ENCODE measurements at regions not wholly inside any gene's neighbourhood (a gene's known extent, or its start where the extent isn't known, plus 50 kb on each side); places are given as distances from the start of the nearest gene placed in this dataset.

DNA sequence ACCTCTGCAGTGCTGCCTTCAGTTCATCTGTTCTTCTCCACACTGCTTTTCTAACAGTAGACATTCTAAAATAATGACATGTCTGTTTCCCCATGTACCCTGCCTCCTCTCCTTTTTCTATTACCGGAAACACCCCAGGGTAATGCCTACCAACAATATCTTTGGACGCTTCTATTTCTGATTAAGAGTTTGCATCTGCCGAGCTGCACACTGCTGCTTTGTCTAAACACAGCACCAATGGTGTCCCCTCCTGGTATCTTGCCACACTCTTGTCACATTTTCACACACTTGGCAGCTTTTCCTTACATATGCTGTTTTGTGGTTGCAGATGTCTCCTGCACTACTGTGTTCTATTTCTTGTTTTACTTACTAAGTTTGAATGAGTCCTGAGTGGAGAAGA lies 288.8 kb downstream of the GRIA2 start:
- Histone ChIP-seq H3K4me1 (ENCODE audit: control insufficient read depth, low read length) (no peaks in the 10 kb centered on the region), H3F3A (ENCODE audit: control insufficient read depth, insufficient read depth) (no peaks in the 10 kb centered on the region), H3K27ac (ENCODE audit: low read depth, low read length) (no peak overlapping the region), H3K27me3 (ENCODE audit: control insufficient read depth, low read length) (no peaks in the 10 kb centered on the region), H3K4me3 (ENCODE audit: low read length) (no peak overlapping the region), H4K20me1 (ENCODE audit: control insufficient read depth, insufficient read depth, low read depth, low read length) (no peaks in the 10 kb centered on the region), H3K9me3 (ENCODE audit: control insufficient read depth, insufficient read depth, low read length) (no peaks in the 10 kb centered on the region), H3K79me2 (ENCODE audit: control insufficient read depth, low read length) (no peaks in the 10 kb centered on the region), H3K4me2 (ENCODE audit: low read length) (no peak overlapping the region), H3K36me3 (ENCODE audit: control insufficient read depth, low read length) (no peaks in the 10 kb centered on the region), H3K9me2 (replicated peaks; ENCODE audit: control insufficient read depth, low read length) (no peaks in the 10 kb centered on the region)
- TF ChIP-seq EZH2phosphoT487 (IDR thresholded peaks at IDR 0.05; ENCODE audit: borderline replicate concordance, low read length), result no peak
- TF ChIP-seq CTCF (IDR thresholded peaks at IDR 0.05; ENCODE audit: low read depth, low read length, poor library complexity, severe bottlenecking), result no peak

DNA sequence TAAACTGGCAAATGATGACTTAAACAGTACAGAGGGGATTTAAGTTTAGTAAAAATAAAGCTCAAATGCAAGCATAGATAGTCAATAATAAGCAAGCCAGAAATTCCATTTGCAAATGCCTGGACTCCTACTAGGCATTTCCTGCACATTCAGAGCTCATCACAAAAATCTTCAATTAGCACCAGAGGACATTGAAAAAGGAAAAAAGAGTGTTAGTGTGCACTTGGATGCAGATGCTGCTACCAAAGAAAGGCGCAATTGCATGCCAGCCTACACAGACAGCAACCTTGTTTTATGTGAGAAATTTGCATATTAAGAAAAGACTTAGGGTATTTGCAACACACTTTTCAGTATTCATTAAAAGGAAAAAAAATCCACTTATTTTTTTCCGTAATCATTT lies 282.1 kb downstream of the GRIA2 start:
- TF ChIP-seq CTCF (IDR thresholded peaks at IDR 0.05; ENCODE audit: low read depth, low read length, poor library complexity, severe bottlenecking) (no peak), EZH2phosphoT487 (IDR thresholded peaks at IDR 0.05; ENCODE audit: borderline replicate concordance, low read length) (no peak)
- H3K9me3 ChIP-seq (ENCODE audit: control insufficient read depth, insufficient read depth, low read length), result no peaks in the 10 kb centered on the region
- no peaks in the 10 kb centered on the region for H3K27me3 ChIP-seq (ENCODE audit: control insufficient read depth, low read length)
- no peaks in the 10 kb centered on the region for H3K9me2 ChIP-seq (replicated peaks; ENCODE audit: control insufficient read depth, low read length)
- no peak overlapping the region for H3K4me2 ChIP-seq (ENCODE audit: low read length)
- no peaks in the 10 kb centered on the region for H3K36me3 ChIP-seq (ENCODE audit: control insufficient read depth, low read length)
- H4K20me1 ChIP-seq (ENCODE audit: control insufficient read depth, insufficient read depth, low read depth, low read length), result no peaks in the 10 kb centered on the region
- no peaks in the 10 kb centered on the region for H3K79me2 ChIP-seq (ENCODE audit: control insufficient read depth, low read length)
- no peak overlapping the region for H3K27ac ChIP-seq (ENCODE audit: low read depth, low read length)
- no peaks in the 10 kb centered on the region for H3F3A ChIP-seq (ENCODE audit: control insufficient read depth, insufficient read depth)
- no peaks in the 10 kb centered on the region for H3K4me1 ChIP-seq (ENCODE audit: control insufficient read depth, low read length)
- H3K4me3 ChIP-seq (ENCODE audit: low read length), result no peak overlapping the region

DNA sequence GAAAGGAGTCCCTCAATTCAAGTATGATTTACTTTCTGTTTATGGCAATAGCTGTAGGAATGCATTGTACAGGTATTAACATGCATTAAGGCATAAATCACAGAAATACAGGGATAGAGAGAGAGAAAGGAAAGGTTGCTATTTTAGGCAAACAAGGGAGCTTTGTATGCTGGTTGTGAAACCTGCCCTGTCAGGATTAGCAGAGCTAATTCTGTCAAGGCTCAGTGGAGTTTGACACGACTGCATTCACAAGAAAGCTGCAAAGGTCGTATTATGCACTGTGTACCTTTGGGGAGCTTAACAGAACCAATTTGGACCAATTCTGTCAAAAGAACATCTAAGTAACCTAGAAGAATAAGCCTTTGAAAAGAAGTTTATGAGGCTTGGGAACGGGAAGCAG lies 239.3 kb downstream of the GRIA2 start:
- no peak overlapping the region for H3K4me3 ChIP-seq (ENCODE audit: low read length)
- H4K20me1 ChIP-seq (ENCODE audit: control insufficient read depth, insufficient read depth, low read depth, low read length), result no peaks in the 10 kb centered on the region
- no peaks in the 10 kb centered on the region for H3K36me3 ChIP-seq (ENCODE audit: control insufficient read depth, low read length)
- no peak for TF ChIP-seq EZH2phosphoT487 (IDR thresholded peaks at IDR 0.05; ENCODE audit: borderline replicate concordance, low read length)
- TF ChIP-seq CTCF (IDR thresholded peaks at IDR 0.05; ENCODE audit: low read depth, low read length, poor library complexity, severe bottlenecking), result no peak
- H3K9me3 ChIP-seq (ENCODE audit: control insufficient read depth, insufficient read depth, low read length), result no peaks in the 10 kb centered on the region
- H3K9me2 ChIP-seq (replicated peaks; ENCODE audit: control insufficient read depth, low read length), result no peaks in the 10 kb centered on the region
- H3K79me2 ChIP-seq (ENCODE audit: control insufficient read depth, low read length), result no peaks in the 10 kb centered on the region
- no peak overlapping the region for H3K27ac ChIP-seq (ENCODE audit: low read depth, low read length)
- H3K4me2 ChIP-seq (ENCODE audit: low read length), result no peak overlapping the region
- no peaks in the 10 kb centered on the region for H3K4me1 ChIP-seq (ENCODE audit: control insufficient read depth, low read length)
- no peaks in the 10 kb centered on the region for H3F3A ChIP-seq (ENCODE audit: control insufficient read depth, insufficient read depth)
- H3K27me3 ChIP-seq (ENCODE audit: control insufficient read depth, low read length), result no peaks in the 10 kb centered on the region

DNA sequence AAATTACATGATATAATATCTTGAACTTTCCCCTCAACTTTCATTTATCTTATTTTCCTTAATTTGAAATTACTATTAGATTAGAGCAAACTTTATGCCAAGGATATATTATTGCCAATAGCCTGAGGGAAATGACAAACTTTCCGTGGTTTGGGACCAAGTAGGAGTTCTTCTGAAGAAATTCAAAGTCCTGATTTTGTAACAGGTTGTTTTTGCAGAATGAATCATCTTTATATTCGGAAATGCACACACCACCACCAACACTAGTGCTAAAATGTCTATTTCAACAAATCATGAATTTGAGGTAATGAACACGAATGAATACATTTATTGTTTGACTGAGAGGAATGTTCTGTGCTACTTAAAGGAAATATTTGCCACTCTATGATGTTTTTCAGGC lies 226.7 kb downstream of the GRIA2 start:
- no peaks in the 10 kb centered on the region for H3K79me2 ChIP-seq (ENCODE audit: control insufficient read depth, low read length)
- H3K9me2 ChIP-seq (replicated peaks; ENCODE audit: control insufficient read depth, low read length), result no peaks in the 10 kb centered on the region
- no peaks in the 10 kb centered on the region for H3F3A ChIP-seq (ENCODE audit: control insufficient read depth, insufficient read depth)
- no peaks in the 10 kb centered on the region for H3K4me1 ChIP-seq (ENCODE audit: control insufficient read depth, low read length)
- TF ChIP-seq EZH2phosphoT487 (IDR thresholded peaks at IDR 0.05; ENCODE audit: borderline replicate concordance, low read length) (no peak), CTCF (IDR thresholded peaks at IDR 0.05; ENCODE audit: low read depth, low read length, poor library complexity, severe bottlenecking) (no peak)
- H3K4me3 ChIP-seq (ENCODE audit: low read length), result no peak overlapping the region
- H3K36me3 ChIP-seq (ENCODE audit: control insufficient read depth, low read length), result no peaks in the 10 kb centered on the region
- H3K9me3 ChIP-seq (ENCODE audit: control insufficient read depth, insufficient read depth, low read length), result no peaks in the 10 kb centered on the region; the same call in 1 of the 2 replicates
- no peaks in the 10 kb centered on the region for H4K20me1 ChIP-seq (ENCODE audit: control insufficient read depth, insufficient read depth, low read depth, low read length)
- no peak overlapping the region for H3K4me2 ChIP-seq (ENCODE audit: low read length)
- no peaks in the 10 kb centered on the region for H3K27me3 ChIP-seq (ENCODE audit: control insufficient read depth, low read length)
- H3K27ac ChIP-seq (ENCODE audit: low read depth, low read length), result no peak overlapping the region

Measured in DOHH2 (cell line).